Keratinocyte (primary cell): ENCODE measurements at regions not wholly inside any gene's neighbourhood (a gene's known extent, or its start where the extent isn't known, plus 50 kb on each side); places are given as distances from the start of the nearest gene placed in this dataset.

Experiments used
- DNase-seq: peaks from one replicate; pipeline ENCODE4 v3.0.0-alpha.2; 2011; ENCODE audit warnings: low read depth, missing footprints, low spot score
- FAIRE-seq: peaks from 2 replicates; lab custom pipeline; 2011; peaks lifted over from hg19 to GRCh38; lab: Jason Lieb, UNC
- H2AFZ ChIP-seq: 2 replicates; pipeline ENCODE4 v1.6.0; 2012; ENCODE audit warnings: low read length, control low read depth, inconsistent platforms; ENCODE audit not compliant: control insufficient read depth
- H3K27ac ChIP-seq: 2 replicates; pipeline ENCODE4 v1.5.1; 2011; ENCODE audit warnings: low read length; ENCODE audit not compliant: control insufficient read depth, insufficient read depth
- H3K27me3 ChIP-seq: 3 replicates; pipeline ENCODE4 v1.6.0; 2011; ENCODE audit warnings: low read length; ENCODE audit not compliant: control insufficient read depth, insufficient read depth; ENCODE audit errors: extremely low read depth
- H3K36me3 ChIP-seq, 2 experiments: 2 replicates in 1 of 2; 3 replicates in 1 of 2; pipeline ENCODE4 v1.5.1; 2011; ENCODE audit warnings: low read length in 2 of 2, mild to moderate bottlenecking in 1 of 2; ENCODE audit not compliant: control insufficient read depth in 2 of 2, insufficient read depth in 2 of 2; ENCODE audit errors: extremely low read depth in 1 of 2
- H3K4me1 ChIP-seq: 3 replicates; pipeline ENCODE4 v1.5.1; 2011; ENCODE audit warnings: low read length; ENCODE audit not compliant: control insufficient read depth, insufficient read depth; ENCODE audit errors: extremely low read depth
- H3K4me2 ChIP-seq: 3 replicates; pipeline ENCODE4 v1.6.0; 2011; ENCODE audit warnings: low read depth, low read length; ENCODE audit not compliant: control insufficient read depth, insufficient read depth; ENCODE audit errors: extremely low read depth
- H3K4me3 ChIP-seq, 3 experiments: fragments of 200-600 bp in 1 of 3; sonication (generic) in 1 of 3; 2 replicates in 2 of 3; 3 replicates in 1 of 3; pipeline ENCODE4 v1.5.1; 2011 to 2016; ENCODE audit warnings: low read length in 3 of 3, mild to moderate bottlenecking in 3 of 3, control low read depth in 2 of 3, inconsistent platforms in 1 of 3, low read depth in 1 of 3, mixed read lengths in 1 of 3, mixed run types in 1 of 3, moderate library complexity in 1 of 3; ENCODE audit not compliant: control insufficient read depth in 2 of 3, insufficient read depth in 2 of 3; ENCODE audit errors: extremely low read depth in 1 of 3
- H3K79me2 ChIP-seq: 2 replicates; pipeline ENCODE4 v1.6.0; 2012; ENCODE audit warnings: low read length; ENCODE audit not compliant: control insufficient read depth, insufficient read depth
- H3K9ac ChIP-seq: 3 replicates; pipeline ENCODE4 v1.6.0; 2011; ENCODE audit warnings: low read length; ENCODE audit not compliant: control insufficient read depth, insufficient read depth; ENCODE audit errors: extremely low read depth
- H3K9me1 ChIP-seq: 3 replicates; pipeline ENCODE4 v1.6.0; 2011; ENCODE audit warnings: low read length; ENCODE audit not compliant: control insufficient read depth, insufficient read depth; ENCODE audit errors: extremely low read depth
- H3K9me3 ChIP-seq: 2 replicates; pipeline ENCODE4 v1.5.1; 2012; ENCODE audit warnings: low read depth, low read length; ENCODE audit not compliant: control insufficient read depth
- H4K20me1 ChIP-seq: 3 replicates; pipeline ENCODE4 v1.6.0; 2011; ENCODE audit warnings: low read length; ENCODE audit not compliant: control insufficient read depth, insufficient read depth; ENCODE audit errors: extremely low read depth
- CTCF ChIP-seq, 3 experiments: IDR thresholded peaks in 1 of 3; conservative IDR thresholded peaks in 1 of 3; optimal IDR thresholded peaks in 1 of 3; 2 replicates in 2 of 3; 3 replicates in 1 of 3; pipeline versions ENCODE3 to v1.5.1; 2011; ENCODE audit warnings: low read length in 3 of 3, mild to moderate bottlenecking in 3 of 3, moderate library complexity in 2 of 3, control low read depth in 1 of 3, inconsistent platforms in 1 of 3; ENCODE audit not compliant: insufficient read depth in 2 of 3; ENCODE audit errors: extremely low read depth in 1 of 3
- EZH2 ChIP-seq: IDR thresholded peaks from one replicate; pipeline ENCODE4 v1.6.1; 2012; ENCODE audit warnings: inconsistent platforms, mild to moderate bottlenecking, low read length, moderate library complexity
- dilution Hi-C: fragments of 300-500 bp; cut with MboI; formaldehyde crosslinking; loops from one replicate; pipeline ENCODE4 v1.7.0; 2020; ENCODE audit warnings: low sequenced_read_pairs; ENCODE audit not compliant: extremely low pct_ligation_motif_present

- H3K4me2 ChIP-seq = no peak overlapping the region
- H4K20me1 ChIP-seq = no peaks in the 10 kb centered on the region
- no peak overlapping the region for H3K27ac ChIP-seq
- H3K4me3 ChIP-seq = no peak overlapping the region
- no peak overlapping the region for H2AFZ ChIP-seq
- H3K9ac ChIP-seq = no peak overlapping the region
- no peaks in the 10 kb centered on the region for H3K36me3 ChIP-seq
- no peaks in the 10 kb centered on the region for H3K79me2 ChIP-seq
- H3K9me3 ChIP-seq = no peaks in the 10 kb centered on the region
- FAIRE-seq = no peak
- dilution Hi-C loops = no loop called here
- H3K9me1 ChIP-seq = no peaks in the 10 kb centered on the region
- no peak for DNase-seq
- TF ChIP-seq CTCF (optimal IDR thresholded peaks at IDR 0.05 in 1 of 3, IDR thresholded peaks at IDR 0.05 in 1 of 3, conservative IDR thresholded peaks at IDR 0.05 in 1 of 3; ENCODE audit: extremely low read depth in 1 of 3, insufficient read depth in 2 of 3, low read length in 3 of 3) (no peak), EZH2 (no peak)
- no peaks in the 10 kb centered on the region for H3K4me1 ChIP-seq
- no peaks in the 10 kb centered on the region for H3K27me3 ChIP-seq
Observed at GRCh38 chr13:59263531-59263930, 900.2 kb downstream of the DIAPH3 start.

GRCh38 chr13:59266478-59267063 lies 897.2 kb downstream of the DIAPH3 start:
- H3K36me3 ChIP-seq = no peaks in the 10 kb centered on the region
- no peak overlapping the region for H3K9ac ChIP-seq
- DNase-seq (no peak), FAIRE-seq (no peak)
- H3K79me2 ChIP-seq = no peaks in the 10 kb centered on the region
- H3K4me3 ChIP-seq = no peak overlapping the region
- H3K9me3 ChIP-seq = no peaks in the 10 kb centered on the region
- no peak overlapping the region for H3K27ac ChIP-seq
- no peaks in the 10 kb centered on the region for H4K20me1 ChIP-seq
- no peaks in the 10 kb centered on the region for H3K27me3 ChIP-seq
- no peaks in the 10 kb centered on the region for H3K9me1 ChIP-seq
- H2AFZ ChIP-seq = no peak overlapping the region
- TF ChIP-seq EZH2 (no peak), CTCF (optimal IDR thresholded peaks at IDR 0.05 in 1 of 3, IDR thresholded peaks at IDR 0.05 in 1 of 3, conservative IDR thresholded peaks at IDR 0.05 in 1 of 3; ENCODE audit: extremely low read depth in 1 of 3, insufficient read depth in 2 of 3, low read length in 3 of 3) (no peak)
- dilution Hi-C loops = no loop called here
- H3K4me2 ChIP-seq = no peak overlapping the region
- no peaks in the 10 kb centered on the region for H3K4me1 ChIP-seq
